ENCODE measurements at regions not wholly inside any gene's neighbourhood (a gene's known extent, or its start where the extent isn't known, plus 50 kb on each side); places are given as distances from the start of the nearest gene placed in this dataset.

- TF ChIP-seq CTCF (IDR thresholded peaks at IDR 0.05) (no peak), POLR2A (IDR thresholded peaks at IDR 0.05) (no peak), EP300 (IDR thresholded peaks at IDR 0.05) (peak in 1 of 2 donors; percentile 43)
Measured at GRCh38 chr6:105832313-105832761, 253.8 kb upstream of the PRDM1 start.
